PC-9 (cell line): ENCODE measurements at regions not wholly inside any gene's neighbourhood (a gene's known extent, or its start where the extent isn't known, plus 50 kb on each side); places are given as distances from the start of the nearest gene placed in this dataset.

Source experiments
- BruUV-seq: library from RNA; stranded (reverse); fragments of 400-500 nt; replicated peaks from 2 replicates; lab custom pipeline; 2021; lab: Mats Ljungman, UMichigan
- CTCF ChIA-PET: fragments of 300-600 bp; sonication (Branson Sonifier 250); formaldehyde crosslinking; loops from one replicate; lab custom pipeline; 2022; ENCODE audit warnings: antibody characterized with exemption; lab: Charles Lee
- POLR2A ChIA-PET: fragments of 300-600 bp; sonication (Branson Sonifier 250); formaldehyde crosslinking; loops from one replicate; lab custom pipeline; 2022; ENCODE audit warnings: antibody characterized with exemption; ENCODE audit not compliant: unreplicated experiment; lab: Charles Lee
- DNase-seq, 2 experiments: peaks; one replicate each; pipeline versions ENCODE4 v3.0.0 to v3.0.0-alpha.2; 2015 to 2022; ENCODE audit warnings: mixed read lengths in 1 of 2
- H2AFZ ChIP-seq: fragments of 200-600 bp; sonication (generic); 2 replicates; pipeline ENCODE4 v1.8.1; 2017; ENCODE audit warnings: antibody characterized with exemption
- H3F3A ChIP-seq: fragments of 200-600 bp; sonication (generic); 2 replicates; pipeline ENCODE4 v1.8.1; 2017; ENCODE audit warnings: antibody characterized with exemption, mild to moderate bottlenecking, low read depth; ENCODE audit not compliant: insufficient read depth
- H3K27ac ChIP-seq: fragments of 200-600 bp; sonication (generic); 2 replicates; pipeline ENCODE4 v1.6.1; 2016; ENCODE audit warnings: mixed run types
- H3K27me3 ChIP-seq: fragments of 200-600 bp; sonication (generic); 2 replicates; pipeline ENCODE4 v1.6.1; 2016; ENCODE audit warnings: low read depth, mixed run types; ENCODE audit not compliant: insufficient read depth
- H3K36me3 ChIP-seq: fragments of 200-600 bp; sonication (generic); 2 replicates; pipeline ENCODE4 v1.6.1; 2016; ENCODE audit warnings: low read depth, mixed run types
- H3K4me1 ChIP-seq: fragments of 200-600 bp; sonication (generic); replicated peaks from 2 replicates; pipeline ENCODE4 v1.6.1; 2016; ENCODE audit warnings: mixed run types; ENCODE audit not compliant: insufficient read depth
- H3K4me2 ChIP-seq: fragments of 200-600 bp; sonication (generic); 2 replicates; pipeline ENCODE4 v1.6.1; 2017; ENCODE audit warnings: mixed run types
- H3K4me3 ChIP-seq: fragments of 200-600 bp; sonication (generic); 2 replicates; pipeline ENCODE4 v1.6.1; 2016; ENCODE audit warnings: mixed run types
- H3K79me2 ChIP-seq: fragments of 200-600 bp; sonication (generic); 2 replicates; pipeline ENCODE4 v1.6.1; 2017; ENCODE audit warnings: low read depth, mixed run types
- H3K9me2 ChIP-seq: fragments of 200-600 bp; sonication (generic); 2 replicates; pipeline ENCODE4 v1.8.1; 2017; ENCODE audit warnings: mild to moderate bottlenecking; ENCODE audit not compliant: insufficient read depth
- H3K9me3 ChIP-seq: fragments of 200-600 bp; sonication (generic); 2 replicates; pipeline ENCODE4 v1.8.1; 2016; ENCODE audit warnings: low read depth; ENCODE audit not compliant: insufficient read depth
- H4K20me1 ChIP-seq: fragments of 200-600 bp; sonication (generic); 2 replicates; pipeline ENCODE4 v1.8.1; 2017; ENCODE audit not compliant: insufficient read depth
- CTCF ChIP-seq: fragments of 200-600 bp; sonication (generic); conservative IDR thresholded peaks from 2 replicates; pipeline ENCODE4 v1.6.1; 2017; ENCODE audit warnings: mixed run types, antibody characterized with exemption, mild to moderate bottlenecking, moderate library complexity
- EZH2 ChIP-seq: fragments of 200-600 bp; sonication (generic); IDR thresholded peaks from 2 replicates; pipeline ENCODE4 v1.8.0; 2017; ENCODE audit warnings: antibody characterized with exemption, low read depth
- intact Hi-C: fragments of 100-400 bp; cut with micrococcal nuclease; formaldehyde crosslinking; loops from one replicate; pipeline ENCODE4 v1.10.0; 2022; ENCODE audit not compliant: unreplicated experiment

- H3K4me1 ChIP-seq: peaks cover 14% of the 10 kb centered on the region
- no peaks in the 10 kb centered on the region for H3K9me3 ChIP-seq
- H3K27me3 ChIP-seq: no peaks in the 10 kb centered on the region
- ChIA-PET POLR2A (interaction anchor here (0.6 kb wide), 2 partner anchors 35 to 1124 kb away, joined by 3 to 7 read pairs; no protein-coding TSS in a partner anchor), CTCF (no interaction called here)
- TF ChIP-seq CTCF: no peak
- no peak for TF ChIP-seq EZH2
- H3K4me3 ChIP-seq: no peak overlapping the region
- H3K36me3 ChIP-seq: no peaks in the 10 kb centered on the region
- H2AFZ ChIP-seq: no peak overlapping the region
- no peaks in the 10 kb centered on the region for H3K79me2 ChIP-seq
- H3K9me2 ChIP-seq: no peaks in the 10 kb centered on the region
- no TSS peak for BruUV-seq
- no peak overlapping the region for H3K4me2 ChIP-seq
- no peaks in the 10 kb centered on the region for H4K20me1 ChIP-seq
- H3F3A ChIP-seq: no peaks in the 10 kb centered on the region; the same call in 1 of the 2 replicates
- intact Hi-C loops: no loop called here
- no peak overlapping the region for H3K27ac ChIP-seq
- no peak for DNase-seq
Observed at GRCh38 chr13:23959231-23959862, 62.0 kb upstream of the C1QTNF9B start.

- BruUV-seq: no TSS peak
- DNase-seq: peak; percentile 7 to 40
- Histone ChIP-seq H3K79me2 (no peaks in the 10 kb centered on the region), H3K4me2 (no peak overlapping the region), H3K9me2 (no peaks in the 10 kb centered on the region), H4K20me1 (no peaks in the 10 kb centered on the region), H3K27me3 (no peaks in the 10 kb centered on the region), H3K4me3 (no peak overlapping the region), H3K4me1 (peaks cover 11% of the 10 kb centered on the region), H3K36me3 (no peaks in the 10 kb centered on the region), H3K27ac (no peak overlapping the region), H3F3A (no peaks in the 10 kb centered on the region; the same call in 1 of the 2 replicates), H2AFZ (no peak overlapping the region), H3K9me3 (no peaks in the 10 kb centered on the region)
- ChIA-PET CTCF (interaction anchor here (0.6 to 1.1 kb wide), 7 partner anchors 8 to 268 kb away, joined by 3 to 4 read pairs (median 3); no protein-coding TSS in a partner anchor), POLR2A (no interaction called here)
- peak; percentile 81 for TF ChIP-seq CTCF
- TF ChIP-seq EZH2: no peak
- intact Hi-C loops: loop anchor here (1.0 kb wide), 1 partner anchor 39 kb away; no protein-coding TSS in a partner anchor
Observed at GRCh38 chr13:23960566-23961156, 63.4 kb upstream of the C1QTNF9B start.

- POLR2A ChIA-PET: no interaction called here
Observed at GRCh38 chr13:23963184-23963931, 66.1 kb upstream of the C1QTNF9B start.

More at GRCh38 chr13:23963184-23963931, 66.1 kb upstream of the C1QTNF9B start:
- Histone ChIP-seq H3K9me3 (no peaks in the 10 kb centered on the region), H3K4me2 (no peak overlapping the region), H2AFZ (no peak overlapping the region), H3K27ac (no peak overlapping the region), H3K4me1 (no peaks in the 10 kb centered on the region), H4K20me1 (no peaks in the 10 kb centered on the region), H3K36me3 (no peaks in the 10 kb centered on the region), H3K4me3 (no peak overlapping the region), H3K79me2 (no peaks in the 10 kb centered on the region), H3F3A (no peaks in the 10 kb centered on the region; the same call in 1 of the 2 replicates), H3K9me2 (no peaks in the 10 kb centered on the region), H3K27me3 (no peaks in the 10 kb centered on the region)
- DNase-seq: no peak
- CTCF ChIA-PET: no interaction called here
- BruUV-seq: no TSS peak
- no peak for TF ChIP-seq CTCF
- no peak for TF ChIP-seq EZH2
- intact Hi-C loops: no loop called here
